ENCODE measurements at regions not wholly inside any gene's neighbourhood (a gene's known extent, or its start where the extent isn't known, plus 50 kb on each side); places are given as distances from the start of the nearest gene placed in this dataset.

DNA sequence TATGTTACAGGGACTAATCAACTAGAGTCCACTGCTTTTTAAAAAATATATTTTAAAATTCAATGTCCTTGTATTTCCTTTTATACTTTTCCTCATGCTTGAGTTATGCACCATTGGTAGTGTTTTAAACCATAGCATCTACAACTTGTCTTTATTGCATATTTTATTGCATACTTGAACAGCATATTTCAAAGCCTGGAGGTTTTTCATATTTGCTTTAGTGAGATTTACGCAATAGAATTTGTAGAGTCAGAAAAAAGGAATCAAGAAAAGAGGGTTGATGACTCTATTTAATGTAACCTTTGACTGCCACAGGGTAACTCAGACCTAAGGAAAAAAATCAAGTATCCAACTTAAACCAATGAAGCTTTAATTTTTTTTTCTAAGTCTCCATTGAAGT, 1165.7 kb upstream of the IGFBP7 start:
- no peaks in the 10 kb centered on the region for H3K9me2 ChIP-seq
- no peak overlapping the region for H2AFZ ChIP-seq (ENCODE audit: low read depth)
- no peak for TF ChIP-seq EZH2phosphoT487 (IDR thresholded peaks at IDR 0.05; ENCODE audit: borderline replicate concordance, low read depth)
- no peak for TF ChIP-seq FOXM1 (IDR thresholded peaks at IDR 0.05; ENCODE audit: low read depth)
- no peak for TF ChIP-seq MEF2A (IDR thresholded peaks at IDR 0.05; ENCODE audit: borderline replicate concordance, low read depth)
- TF ChIP-seq GABPA (IDR thresholded peaks at IDR 0.05; ENCODE audit: low read depth), result no peak
- TF ChIP-seq SIN3A (IDR thresholded peaks at IDR 0.05; ENCODE audit: borderline replicate concordance, low read depth, low read length), result no peak
- no peak for TF ChIP-seq YY1 (IDR thresholded peaks at IDR 0.05; ENCODE audit: low read depth)
- TF ChIP-seq, protein P1, sequence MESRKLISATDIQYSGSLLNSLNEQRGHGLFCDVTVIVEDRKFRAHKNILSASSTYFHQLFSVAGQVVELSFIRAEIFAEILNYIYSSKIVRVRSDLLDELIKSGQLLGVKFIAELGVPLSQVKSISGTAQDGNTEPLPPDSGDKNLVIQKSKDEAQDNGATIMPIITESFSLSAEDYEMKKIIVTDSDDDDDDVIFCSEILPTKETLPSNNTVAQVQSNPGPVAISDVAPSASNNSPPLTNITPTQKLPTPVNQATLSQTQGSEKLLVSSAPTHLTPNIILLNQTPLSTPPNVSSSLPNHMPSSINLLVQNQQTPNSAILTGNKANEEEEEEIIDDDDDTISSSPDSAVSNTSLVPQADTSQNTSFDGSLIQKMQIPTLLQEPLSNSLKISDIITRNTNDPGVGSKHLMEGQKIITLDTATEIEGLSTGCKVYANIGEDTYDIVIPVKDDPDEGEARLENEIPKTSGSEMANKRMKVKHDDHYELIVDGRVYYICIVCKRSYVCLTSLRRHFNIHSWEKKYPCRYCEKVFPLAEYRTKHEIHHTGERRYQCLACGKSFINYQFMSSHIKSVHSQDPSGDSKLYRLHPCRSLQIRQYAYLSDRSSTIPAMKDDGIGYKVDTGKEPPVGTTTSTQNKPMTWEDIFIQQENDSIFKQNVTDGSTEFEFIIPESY (IDR thresholded peaks at IDR 0.05; ENCODE audit: borderline replicate concordance, low read depth), result no peak
- TF ChIP-seq, protein P2, sequence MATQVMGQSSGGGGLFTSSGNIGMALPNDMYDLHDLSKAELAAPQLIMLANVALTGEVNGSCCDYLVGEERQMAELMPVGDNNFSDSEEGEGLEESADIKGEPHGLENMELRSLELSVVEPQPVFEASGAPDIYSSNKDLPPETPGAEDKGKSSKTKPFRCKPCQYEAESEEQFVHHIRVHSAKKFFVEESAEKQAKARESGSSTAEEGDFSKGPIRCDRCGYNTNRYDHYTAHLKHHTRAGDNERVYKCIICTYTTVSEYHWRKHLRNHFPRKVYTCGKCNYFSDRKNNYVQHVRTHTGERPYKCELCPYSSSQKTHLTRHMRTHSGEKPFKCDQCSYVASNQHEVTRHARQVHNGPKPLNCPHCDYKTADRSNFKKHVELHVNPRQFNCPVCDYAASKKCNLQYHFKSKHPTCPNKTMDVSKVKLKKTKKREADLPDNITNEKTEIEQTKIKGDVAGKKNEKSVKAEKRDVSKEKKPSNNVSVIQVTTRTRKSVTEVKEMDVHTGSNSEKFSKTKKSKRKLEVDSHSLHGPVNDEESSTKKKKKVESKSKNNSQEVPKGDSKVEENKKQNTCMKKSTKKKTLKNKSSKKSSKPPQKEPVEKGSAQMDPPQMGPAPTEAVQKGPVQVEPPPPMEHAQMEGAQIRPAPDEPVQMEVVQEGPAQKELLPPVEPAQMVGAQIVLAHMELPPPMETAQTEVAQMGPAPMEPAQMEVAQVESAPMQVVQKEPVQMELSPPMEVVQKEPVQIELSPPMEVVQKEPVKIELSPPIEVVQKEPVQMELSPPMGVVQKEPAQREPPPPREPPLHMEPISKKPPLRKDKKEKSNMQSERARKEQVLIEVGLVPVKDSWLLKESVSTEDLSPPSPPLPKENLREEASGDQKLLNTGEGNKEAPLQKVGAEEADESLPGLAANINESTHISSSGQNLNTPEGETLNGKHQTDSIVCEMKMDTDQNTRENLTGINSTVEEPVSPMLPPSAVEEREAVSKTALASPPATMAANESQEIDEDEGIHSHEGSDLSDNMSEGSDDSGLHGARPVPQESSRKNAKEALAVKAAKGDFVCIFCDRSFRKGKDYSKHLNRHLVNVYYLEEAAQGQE (IDR thresholded peaks at IDR 0.05; ENCODE audit: low read depth, low read length), result no peak
- TF ChIP-seq MXI1 (IDR thresholded peaks at IDR 0.05; ENCODE audit: low read depth, low read length), result no peak
- TF ChIP-seq TEAD4 (IDR thresholded peaks at IDR 0.05; ENCODE audit: borderline replicate concordance, insufficient read depth), result no peak
- TF ChIP-seq, protein P3, sequence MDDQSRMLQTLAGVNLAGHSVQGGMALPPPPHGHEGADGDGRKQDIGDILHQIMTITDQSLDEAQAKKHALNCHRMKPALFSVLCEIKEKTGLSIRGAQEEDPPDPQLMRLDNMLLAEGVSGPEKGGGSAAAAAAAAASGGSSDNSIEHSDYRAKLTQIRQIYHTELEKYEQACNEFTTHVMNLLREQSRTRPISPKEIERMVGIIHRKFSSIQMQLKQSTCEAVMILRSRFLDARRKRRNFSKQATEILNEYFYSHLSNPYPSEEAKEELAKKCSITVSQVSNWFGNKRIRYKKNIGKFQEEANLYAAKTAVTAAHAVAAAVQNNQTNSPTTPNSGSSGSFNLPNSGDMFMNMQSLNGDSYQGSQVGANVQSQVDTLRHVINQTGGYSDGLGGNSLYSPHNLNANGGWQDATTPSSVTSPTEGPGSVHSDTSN (IDR thresholded peaks at IDR 0.05), result no peak
- TF ChIP-seq, protein P4, sequence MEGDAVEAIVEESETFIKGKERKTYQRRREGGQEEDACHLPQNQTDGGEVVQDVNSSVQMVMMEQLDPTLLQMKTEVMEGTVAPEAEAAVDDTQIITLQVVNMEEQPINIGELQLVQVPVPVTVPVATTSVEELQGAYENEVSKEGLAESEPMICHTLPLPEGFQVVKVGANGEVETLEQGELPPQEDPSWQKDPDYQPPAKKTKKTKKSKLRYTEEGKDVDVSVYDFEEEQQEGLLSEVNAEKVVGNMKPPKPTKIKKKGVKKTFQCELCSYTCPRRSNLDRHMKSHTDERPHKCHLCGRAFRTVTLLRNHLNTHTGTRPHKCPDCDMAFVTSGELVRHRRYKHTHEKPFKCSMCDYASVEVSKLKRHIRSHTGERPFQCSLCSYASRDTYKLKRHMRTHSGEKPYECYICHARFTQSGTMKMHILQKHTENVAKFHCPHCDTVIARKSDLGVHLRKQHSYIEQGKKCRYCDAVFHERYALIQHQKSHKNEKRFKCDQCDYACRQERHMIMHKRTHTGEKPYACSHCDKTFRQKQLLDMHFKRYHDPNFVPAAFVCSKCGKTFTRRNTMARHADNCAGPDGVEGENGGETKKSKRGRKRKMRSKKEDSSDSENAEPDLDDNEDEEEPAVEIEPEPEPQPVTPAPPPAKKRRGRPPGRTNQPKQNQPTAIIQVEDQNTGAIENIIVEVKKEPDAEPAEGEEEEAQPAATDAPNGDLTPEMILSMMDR (IDR thresholded peaks at IDR 0.05), result no peak
- no peak for TF ChIP-seq NFIC (IDR thresholded peaks at IDR 0.05; ENCODE audit: borderline replicate concordance)
- TF ChIP-seq POLR2AphosphoS5 (IDR thresholded peaks at IDR 0.05; ENCODE audit: low read depth, low read length), result no peak
- TF ChIP-seq, protein P5, sequence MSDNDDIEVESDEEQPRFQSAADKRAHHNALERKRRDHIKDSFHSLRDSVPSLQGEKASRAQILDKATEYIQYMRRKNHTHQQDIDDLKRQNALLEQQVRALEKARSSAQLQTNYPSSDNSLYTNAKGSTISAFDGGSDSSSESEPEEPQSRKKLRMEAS (IDR thresholded peaks at IDR 0.05; ENCODE audit: low read depth), result no peak
- no peak for TF ChIP-seq RCOR1 (IDR thresholded peaks at IDR 0.05; ENCODE audit: low read length)
- TF ChIP-seq CHD2 (IDR thresholded peaks at IDR 0.05; ENCODE audit: low read length, partially characterized antibody), result no peak
- TF ChIP-seq NRF1 (IDR thresholded peaks at IDR 0.05; ENCODE audit: low read depth, low read length), result no peak
- TF ChIP-seq, protein P6, sequence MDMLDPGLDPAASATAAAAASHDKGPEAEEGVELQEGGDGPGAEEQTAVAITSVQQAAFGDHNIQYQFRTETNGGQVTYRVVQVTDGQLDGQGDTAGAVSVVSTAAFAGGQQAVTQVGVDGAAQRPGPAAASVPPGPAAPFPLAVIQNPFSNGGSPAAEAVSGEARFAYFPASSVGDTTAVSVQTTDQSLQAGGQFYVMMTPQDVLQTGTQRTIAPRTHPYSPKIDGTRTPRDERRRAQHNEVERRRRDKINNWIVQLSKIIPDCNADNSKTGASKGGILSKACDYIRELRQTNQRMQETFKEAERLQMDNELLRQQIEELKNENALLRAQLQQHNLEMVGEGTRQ (IDR thresholded peaks at IDR 0.05; ENCODE audit: borderline replicate concordance, low read depth, low read length), result no peak
- H3K4me3 ChIP-seq (ENCODE audit: low read depth in 2 of 2, low read length in 1 of 2), result no peak overlapping the region
- H3K36me3 ChIP-seq (replicated peaks in 1 of 2; ENCODE audit: control insufficient read depth in 1 of 2, insufficient read depth in 2 of 2, low read length in 1 of 2), result no peaks in the 10 kb centered on the region
- no peaks in the 10 kb centered on the region for H3F3A ChIP-seq (replicated peaks; ENCODE audit: insufficient read depth)
- ChIA-PET POLR2A (no interaction called here), CTCF (no interaction called here)
- no peaks in the 10 kb centered on the region for H3K79me2 ChIP-seq (ENCODE audit: insufficient read depth)
- H4K20me1 ChIP-seq (ENCODE audit: insufficient read depth), result no peaks in the 10 kb centered on the region
- H3K27ac ChIP-seq (ENCODE audit: low read depth in 2 of 2, low read length in 1 of 2), result no peak overlapping the region
- no peak for DNase-seq
- 38% methylated on average over 1 of the region's 1 CpG for WGBS (ENCODE audit: low lambda C conversion rate)
- H3K9ac ChIP-seq, result no peak overlapping the region
- H3K4me2 ChIP-seq, result no peak overlapping the region
- H3K27me3 ChIP-seq (ENCODE audit: insufficient read depth), result no peaks in the 10 kb centered on the region
- no peaks in the 10 kb centered on the region for H3K9me3 ChIP-seq
- H3K4me1 ChIP-seq (ENCODE audit: control insufficient read depth in 1 of 2, insufficient read depth in 2 of 2, low read depth in 1 of 2, low read length in 1 of 2), result no peaks in the 10 kb centered on the region

All from SK-N-SH (cell line).